ENCODE measurements at regions not wholly inside any gene's neighbourhood (a gene's known extent, or its start where the extent isn't known, plus 50 kb on each side); places are given as distances from the start of the nearest gene placed in this dataset.
"Not testable (repeated sequence)": the region's sequence is repeated elsewhere in the genome, so short reads cannot be mapped to it uniquely, and the experiment has no call there.

DNA sequence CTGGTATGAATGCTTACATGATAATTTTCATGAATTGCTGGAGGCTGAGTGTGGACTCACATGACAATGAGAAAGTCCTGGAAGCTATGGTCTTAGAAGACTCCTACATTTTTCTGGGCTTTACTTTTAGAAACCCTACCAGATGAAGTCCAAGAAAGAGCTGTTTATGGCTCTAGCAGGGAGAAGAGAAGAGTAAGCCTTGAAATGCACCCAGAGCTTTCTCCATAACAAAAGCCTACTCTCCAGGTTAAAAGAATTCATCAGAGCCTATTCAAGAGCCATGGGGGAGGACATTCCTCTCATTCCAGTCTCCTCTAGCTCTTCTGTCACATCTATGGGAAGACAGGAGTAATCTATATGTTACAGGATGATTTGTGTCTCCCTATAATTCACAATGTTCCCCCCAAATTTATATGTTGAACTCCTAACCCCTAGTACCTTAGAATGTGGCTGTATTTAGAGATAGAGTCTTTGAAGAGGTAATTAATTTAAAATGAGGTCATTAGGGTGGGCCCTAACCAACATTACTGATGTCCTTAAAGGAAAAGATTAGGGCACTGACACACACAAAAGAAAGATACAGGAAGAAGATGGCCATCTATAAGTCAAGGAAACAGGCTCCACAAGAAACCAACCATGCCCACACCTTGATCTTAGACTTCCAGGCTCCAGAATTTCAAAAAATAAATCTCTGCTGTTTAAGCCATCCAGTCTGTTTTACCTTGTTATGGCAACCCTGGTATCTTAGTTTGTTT is 193.8 kb upstream of the PTER start:
- DNase-seq (ENCODE audit: extremely low read depth, insufficient read length): no peak
- Histone ChIP-seq H3K4me3 (replicated peaks; ENCODE audit: low read depth, low read length) (no peak overlapping the region), H3K36me3 (ENCODE audit: control insufficient read depth, insufficient read depth, low read length) (no peaks in the 10 kb centered on the region), H3K27me3 (replicated peaks; ENCODE audit: control insufficient read depth, insufficient read depth, low read length) (no peaks in the 10 kb centered on the region)
- TF ChIP-seq, protein P1, sequence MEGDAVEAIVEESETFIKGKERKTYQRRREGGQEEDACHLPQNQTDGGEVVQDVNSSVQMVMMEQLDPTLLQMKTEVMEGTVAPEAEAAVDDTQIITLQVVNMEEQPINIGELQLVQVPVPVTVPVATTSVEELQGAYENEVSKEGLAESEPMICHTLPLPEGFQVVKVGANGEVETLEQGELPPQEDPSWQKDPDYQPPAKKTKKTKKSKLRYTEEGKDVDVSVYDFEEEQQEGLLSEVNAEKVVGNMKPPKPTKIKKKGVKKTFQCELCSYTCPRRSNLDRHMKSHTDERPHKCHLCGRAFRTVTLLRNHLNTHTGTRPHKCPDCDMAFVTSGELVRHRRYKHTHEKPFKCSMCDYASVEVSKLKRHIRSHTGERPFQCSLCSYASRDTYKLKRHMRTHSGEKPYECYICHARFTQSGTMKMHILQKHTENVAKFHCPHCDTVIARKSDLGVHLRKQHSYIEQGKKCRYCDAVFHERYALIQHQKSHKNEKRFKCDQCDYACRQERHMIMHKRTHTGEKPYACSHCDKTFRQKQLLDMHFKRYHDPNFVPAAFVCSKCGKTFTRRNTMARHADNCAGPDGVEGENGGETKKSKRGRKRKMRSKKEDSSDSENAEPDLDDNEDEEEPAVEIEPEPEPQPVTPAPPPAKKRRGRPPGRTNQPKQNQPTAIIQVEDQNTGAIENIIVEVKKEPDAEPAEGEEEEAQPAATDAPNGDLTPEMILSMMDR (IDR thresholded peaks at IDR 0.05; ENCODE audit: insufficient read depth, low read length, poor library complexity, severe bottlenecking): no peak

DNA sequence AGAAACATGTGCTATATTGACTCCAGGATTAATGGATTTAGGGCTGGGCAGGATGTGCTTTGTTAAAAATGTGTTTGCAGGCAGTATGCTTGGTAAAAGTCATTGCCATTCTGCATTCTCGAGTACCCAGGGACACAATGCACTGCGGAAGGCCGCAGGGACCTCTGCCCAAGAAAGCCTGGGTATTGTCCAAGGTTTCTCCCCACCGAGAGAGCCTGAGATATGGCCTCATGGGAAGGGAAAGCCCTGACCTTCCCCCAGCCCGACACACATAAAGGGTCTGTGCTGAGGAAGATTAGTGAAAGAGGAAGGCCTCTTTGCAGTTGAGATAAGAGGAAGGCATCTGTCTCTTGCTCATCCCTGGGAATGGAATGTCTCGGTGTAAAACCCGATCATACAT is 186.7 kb upstream of the PTER start:
- H3K27me3 ChIP-seq (replicated peaks; ENCODE audit: control insufficient read depth, insufficient read depth, low read length); H3K4me3 ChIP-seq (replicated peaks; ENCODE audit: low read depth, low read length); DNase-seq (ENCODE audit: extremely low read depth, insufficient read length); H3K36me3 ChIP-seq (ENCODE audit: control insufficient read depth, insufficient read depth, low read length): not testable (repeated sequence)

DNA sequence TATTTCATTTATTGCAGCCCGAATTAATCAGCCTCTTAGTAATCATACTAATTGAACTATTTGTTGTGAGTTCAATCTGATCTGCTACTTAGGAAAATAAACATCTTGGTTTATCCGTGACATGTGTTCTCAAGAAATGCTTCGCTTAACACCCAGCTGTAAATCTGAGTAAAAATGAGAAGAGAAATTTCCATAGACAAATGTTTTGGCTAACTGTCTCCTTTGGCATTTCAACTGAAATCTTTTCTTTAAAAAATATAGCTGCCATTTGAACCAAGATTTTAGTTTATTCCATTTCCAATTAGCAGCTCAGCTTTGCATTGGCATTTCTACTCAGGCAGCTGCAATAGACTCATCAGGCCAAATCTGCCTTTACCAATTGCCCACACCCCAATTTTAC is 180.5 kb upstream of the PTER start:
- TF ChIP-seq, protein P1 (IDR thresholded peaks at IDR 0.05; ENCODE audit: insufficient read depth, low read length, poor library complexity, severe bottlenecking): no peak
- DNase-seq (ENCODE audit: extremely low read depth, insufficient read length): no peak
- Histone ChIP-seq H3K27me3 (replicated peaks; ENCODE audit: control insufficient read depth, insufficient read depth, low read length) (no peaks in the 10 kb centered on the region; the same call in 1 of the 2 replicates), H3K4me3 (replicated peaks; ENCODE audit: low read depth, low read length) (no peak overlapping the region), H3K36me3 (ENCODE audit: control insufficient read depth, insufficient read depth, low read length) (no peaks in the 10 kb centered on the region)

DNA sequence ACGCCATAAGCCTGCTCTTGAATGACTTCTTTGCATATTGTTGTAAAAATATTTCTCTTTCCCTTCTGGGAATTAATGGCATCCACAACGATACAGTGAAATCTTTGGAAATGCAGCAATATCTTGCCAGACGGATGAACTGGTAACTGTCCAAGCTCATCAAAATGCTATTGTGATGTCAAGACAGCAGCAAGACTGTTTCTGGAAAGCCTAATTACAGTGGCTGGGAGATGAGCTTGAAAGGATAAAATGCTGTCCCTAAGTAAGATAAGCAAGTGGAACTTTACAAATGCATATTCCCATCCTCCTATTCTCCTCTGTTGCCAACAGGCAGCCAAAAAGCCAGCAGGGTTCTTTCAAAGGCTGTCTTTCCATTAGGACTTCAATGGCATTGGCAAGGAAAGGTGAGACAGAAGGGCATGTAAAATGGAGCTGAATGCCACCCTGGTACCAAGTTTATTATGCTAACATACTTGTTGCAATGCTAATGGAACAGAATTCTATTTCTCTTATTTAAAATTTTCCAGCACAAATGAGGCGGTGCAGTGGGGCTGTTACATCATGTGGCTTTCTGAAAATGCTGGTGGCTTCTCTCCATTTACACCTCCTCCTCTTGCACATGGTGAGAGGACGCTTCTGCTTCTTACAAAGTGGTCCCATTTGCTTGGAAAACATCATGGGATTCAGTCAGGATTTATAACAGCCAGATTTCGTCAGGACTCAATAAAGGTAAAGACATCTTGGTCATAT is 178.3 kb upstream of the PTER start:
- Histone ChIP-seq H3K36me3 (ENCODE audit: control insufficient read depth, insufficient read depth, low read length) (no peaks in the 10 kb centered on the region), H3K4me3 (replicated peaks; ENCODE audit: low read depth, low read length) (no peak overlapping the region), H3K27me3 (replicated peaks; ENCODE audit: control insufficient read depth, insufficient read depth, low read length) (no peaks in the 10 kb centered on the region; the same call in 1 of the 2 replicates)
- TF ChIP-seq, protein P1 (IDR thresholded peaks at IDR 0.05; ENCODE audit: insufficient read depth, low read length, poor library complexity, severe bottlenecking): no peak
- no peak for DNase-seq (ENCODE audit: extremely low read depth, insufficient read length)

DNA sequence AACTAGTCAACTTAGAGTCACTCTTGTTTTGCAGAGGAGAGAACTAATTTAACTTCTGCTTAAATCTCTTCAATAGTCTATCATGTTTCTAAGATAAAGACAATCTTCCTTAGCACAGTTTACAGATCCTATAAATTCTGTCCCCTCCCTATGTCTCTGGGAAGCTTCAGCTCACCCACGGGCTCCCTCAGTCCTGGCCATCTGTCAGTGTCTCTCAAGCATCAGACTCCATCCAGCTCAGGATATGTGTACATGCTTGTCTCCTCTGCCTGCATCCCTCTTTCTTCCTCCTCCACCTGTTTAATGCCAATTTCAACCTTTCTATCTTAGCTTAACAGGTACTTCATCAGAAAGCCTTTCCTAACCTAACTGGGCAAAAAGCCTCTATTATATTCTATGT is 177.1 kb upstream of the PTER start:
- Histone ChIP-seq H3K36me3 (ENCODE audit: control insufficient read depth, insufficient read depth, low read length) (no peaks in the 10 kb centered on the region), H3K27me3 (replicated peaks; ENCODE audit: control insufficient read depth, insufficient read depth, low read length) (no peaks in the 10 kb centered on the region; the same call in 1 of the 2 replicates), H3K4me3 (replicated peaks; ENCODE audit: low read depth, low read length) (no peak overlapping the region)
- no peak for DNase-seq (ENCODE audit: extremely low read depth, insufficient read length)
- TF ChIP-seq, protein P1 (IDR thresholded peaks at IDR 0.05; ENCODE audit: insufficient read depth, low read length, poor library complexity, severe bottlenecking): no peak

DNA sequence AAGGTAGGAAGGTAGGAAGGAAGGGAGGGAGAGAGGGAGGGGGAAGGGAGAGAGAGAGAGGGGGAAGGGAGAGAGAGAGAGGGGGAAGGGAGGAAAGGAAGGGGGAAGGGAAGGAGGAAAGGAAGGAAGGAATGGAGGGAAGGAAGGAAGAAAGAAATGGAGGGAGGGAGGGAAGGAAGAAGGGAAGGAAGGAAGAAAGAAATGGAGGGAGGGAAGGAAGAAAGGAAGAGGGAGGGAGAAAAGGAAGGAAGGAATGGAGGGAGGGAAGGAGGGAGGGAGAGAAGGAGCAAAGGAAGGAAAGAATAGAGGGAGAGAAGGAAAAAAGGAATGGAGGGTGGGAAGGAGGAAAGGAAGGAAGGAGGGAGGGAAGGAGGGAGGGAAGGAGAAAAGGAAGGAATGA is 176.4 kb upstream of the PTER start:
- H3K27me3 ChIP-seq (replicated peaks; ENCODE audit: control insufficient read depth, insufficient read depth, low read length): no peaks in the 10 kb centered on the region; the same call in 1 of the 2 replicates
- H3K4me3 ChIP-seq (replicated peaks; ENCODE audit: low read depth, low read length): no peak overlapping the region
- no peak for DNase-seq (ENCODE audit: extremely low read depth, insufficient read length)
- H3K36me3 ChIP-seq (ENCODE audit: control insufficient read depth, insufficient read depth, low read length): no peaks in the 10 kb centered on the region
- TF ChIP-seq, protein P1 (IDR thresholded peaks at IDR 0.05; ENCODE audit: insufficient read depth, low read length, poor library complexity, severe bottlenecking): no peak
